ENCODE measurements at regions not wholly inside any gene's neighbourhood (a gene's known extent, or its start where the extent isn't known, plus 50 kb on each side); places are given as distances from the start of the nearest gene placed in this dataset.
A peak's percentile ranks its signal among the peaks of the same experiment; 100 is the strongest.

- TF ChIP-seq ZNF280B (CRISPR knock-in tag; IDR thresholded peaks at IDR 0.05; ENCODE audit: borderline replicate concordance) (no peak), NFE2 (CRISPR knock-in tag; IDR thresholded peaks at IDR 0.05) (peak; percentile 83), SMAD3 (CRISPR knock-in tag; IDR thresholded peaks at IDR 0.05) (peak; percentile 83), MAFK (conservative IDR thresholded peaks at IDR 0.05 in 1 of 2, IDR thresholded peaks at IDR 0.05 in 1 of 2; ENCODE audit: low read length in 2 of 2) (peak; percentile 80 to 95), SRSF4 (IDR thresholded peaks at IDR 0.05; ENCODE audit: low read depth, low read length, poor library complexity, severe bottlenecking) (no peak), HNF1B (CRISPR knock-in tag; IDR thresholded peaks at IDR 0.05) (no peak), MXI1 (IDR thresholded peaks at IDR 0.05; ENCODE audit: borderline replicate concordance, low read depth, low read length) (peak; percentile 28; the same call in 1 of the 3 replicates), ZBTB1 (CRISPR knock-in tag; IDR thresholded peaks at IDR 0.05; ENCODE audit: borderline replicate concordance) (no peak), ZNF383 (CRISPR knock-in tag; IDR thresholded peaks at IDR 0.05; ENCODE audit: borderline replicate concordance) (no peak), HMG20B (CRISPR knock-in tag; conservative IDR thresholded peaks at IDR 0.05) (peak; percentile 87), NFIC (IDR thresholded peaks at IDR 0.05; ENCODE audit: low read length) (peak; percentile 86), ATF4 (CRISPR knock-in tag; IDR thresholded peaks at IDR 0.05) (peak in 1 of 2 experiments; percentile 13; a peak in 1 of 4 replicates), ZNF432 (CRISPR knock-in tag; IDR thresholded peaks at IDR 0.05; ENCODE audit: borderline replicate concordance) (no peak), MBD4 (IDR thresholded peaks at IDR 0.05; ENCODE audit: borderline replicate concordance, low read length) (no peak), ZHX2 (IDR thresholded peaks at IDR 0.05; ENCODE audit: low read depth) (no peak), ZHX2 (CRISPR knock-in tag; IDR thresholded peaks at IDR 0.05; ENCODE audit: borderline replicate concordance) (no peak), HBP1 (CRISPR knock-in tag; IDR thresholded peaks at IDR 0.05; ENCODE audit: low read depth) (no peak), MEF2D (CRISPR knock-in tag; IDR thresholded peaks at IDR 0.05) (no peak), KDM1A (CRISPR knock-in tag; IDR thresholded peaks at IDR 0.05) (0 out of 2 replicates have a peak, but pooled peaks have one; percentile 22), KLF11 (CRISPR knock-in tag; IDR thresholded peaks at IDR 0.05) (0 out of 2 replicates have a peak, but pooled peaks have one; percentile 46)
These were observed 93.6 kb upstream of the ADGRF1 start (continued) for GRCh38 chr6:47135772-47136171.
